Transverse colon (tissue), 4 donors: ENCODE measurements at regions not wholly inside any gene's neighbourhood (a gene's known extent, or its start where the extent isn't known, plus 50 kb on each side); places are given as distances from the start of the nearest gene placed in this dataset.
"Not testable (repeated sequence)": the region's sequence is repeated elsewhere in the genome, so short reads cannot be mapped to it uniquely, and the experiment has no call there.

Source experiments
- DNase-seq: peaks from one replicate; pipeline ENCODE4 v3.0.0-alpha.2; 2019
- H3K27ac ChIP-seq, 4 donors: fragments of 200-600 bp; sonication (generic); 2 replicates each; pipeline ENCODE4 v1.5.1; 2016 to 2018; ENCODE audit warnings: inconsistent platforms in 4 of 4
- H3K27me3 ChIP-seq: fragments of 200-600 bp; sonication (generic); 2 replicates; pipeline ENCODE4 v1.5.1; 2017; ENCODE audit warnings: inconsistent platforms
- H3K36me3 ChIP-seq, 4 donors: fragments of 200-600 bp; sonication (generic); 2 replicates each; pipeline ENCODE4 v1.5.1; 2017 to 2019; ENCODE audit warnings: inconsistent platforms in 4 of 4
- H3K4me1 ChIP-seq, 4 donors: fragments of 200-600 bp; sonication (generic); 2 replicates each; pipeline ENCODE4 v1.5.1; 2017 to 2020; ENCODE audit warnings: inconsistent platforms in 4 of 4
- H3K4me3 ChIP-seq, 4 donors: fragments of 200-600 bp; sonication (generic); 1 replicate in 1 of 4; 2 replicates in 3 of 4; pipeline versions ENCODE4 v1.5.1 to v1.6.1; 2017 to 2019; ENCODE audit warnings: inconsistent platforms in 4 of 4
- H3K9me3 ChIP-seq, 2 donors: fragments of 200-600 bp; sonication (generic); 2 replicates each; pipeline ENCODE4 v1.5.1; 2017 to 2019; ENCODE audit warnings: inconsistent platforms in 2 of 2
- CTCF ChIP-seq, 5 experiments: fragments of 200-600 bp in 3 of 5; fragments of 450-650 bp in 2 of 5; sonication (generic) in 3 of 5; IDR thresholded peaks; 1 replicate in 2 of 5; 2 replicates in 3 of 5; pipeline ENCODE4 v1.5.1; 2016 to 2017; ENCODE audit warnings: antibody characterized with exemption in 5 of 5, inconsistent platforms in 3 of 5, mild to moderate bottlenecking in 2 of 5, moderate library complexity in 1 of 5
- EP300 ChIP-seq: sonication (generic); formaldehyde crosslinking; IDR thresholded peaks from one replicate; pipeline ENCODE4 v1.6.1; 2017; ENCODE audit warnings: antibody characterized with exemption, low read depth
- POLR2A ChIP-seq: fragments of 450-650 bp; IDR thresholded peaks from one replicate; pipeline ENCODE4 v1.6.1; 2016; ENCODE audit warnings: antibody characterized with exemption, mild to moderate bottlenecking, moderate library complexity
- POLR2AphosphoS5 ChIP-seq, 3 donors: sonication (generic); formaldehyde crosslinking; IDR thresholded peaks; one replicate each; pipeline ENCODE4 v1.6.1; 2016; ENCODE audit warnings: antibody characterized with exemption in 3 of 3
- WGBS, 2 donors: methylation state at CpG; one replicate each; pipeline ENCODE4 v1.1.5; 2018; ENCODE audit warnings: low coverage in 1 of 2; 5-methylcytosine and 5-hydroxymethylcytosine counted together
- in situ Hi-C, 4 donors: fragments of 200-750 bp; cut with MboI; loops; one replicate each; pipeline versions ENCODE4 v1.15.0 to v1.15.1; 2017; ENCODE audit warnings: low sequenced_read_pairs in 3 of 4, low pct_ligation_motif_present in 1 of 4, low pct_unique_long_range_greater_than_20kb in 1 of 4
- intact Hi-C: fragments of 100-400 bp; cut with DNase I; formaldehyde crosslinking; loops from one replicate; pipeline ENCODE4 v1.15.1; 2023; ENCODE audit warnings: low total_unique reads

DNA sequence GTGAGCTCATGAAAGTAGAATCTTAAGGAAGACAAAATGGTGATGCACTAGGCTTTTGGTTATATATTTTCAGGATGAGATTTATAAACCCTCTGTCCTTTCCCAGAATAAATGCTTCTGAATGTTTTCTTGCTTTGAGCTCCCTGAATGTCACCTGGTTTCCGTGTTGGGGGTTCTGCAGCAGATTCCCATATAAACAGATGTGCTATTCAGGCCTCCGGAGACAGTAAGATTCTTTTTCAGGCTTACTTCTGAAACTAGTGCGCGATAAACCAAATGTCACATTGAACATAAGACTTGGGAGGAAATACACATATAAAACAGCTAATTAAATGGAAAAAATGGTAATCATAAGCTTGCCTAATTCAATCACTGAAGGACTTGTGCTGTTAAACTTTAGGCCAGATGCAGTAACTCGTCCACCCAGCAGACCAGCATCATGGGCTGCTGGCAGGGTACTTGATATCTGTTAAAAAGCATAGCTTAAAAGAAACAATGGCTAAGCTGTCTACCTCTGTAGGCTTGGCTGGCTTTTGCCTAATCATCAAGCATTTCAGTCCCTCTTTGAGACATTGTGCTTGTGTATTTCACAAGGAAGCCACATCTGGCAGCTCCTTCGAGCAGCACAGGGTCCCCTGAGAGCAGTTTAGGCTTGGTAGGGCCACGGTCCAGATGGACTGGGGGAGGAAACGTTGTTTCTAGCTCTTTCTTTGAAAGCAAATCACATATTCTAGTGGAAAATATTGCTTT is 281.2 kb upstream of the KIAA1217 start:
- H3K4me3 ChIP-seq: no peak overlapping the region
- DNase-seq: no peak
- no peaks in the 10 kb centered on the region for H3K4me1 ChIP-seq
- intact Hi-C loops (no loop called here), in situ Hi-C loops (no loop called here)
- no peaks in the 10 kb centered on the region for H3K9me3 ChIP-seq
- WGBS, 2 donors: 67 to 81% methylated on average over 5 to 8 of the region's 8 CpGs
- H3K27me3 ChIP-seq: no peaks in the 10 kb centered on the region
- TF ChIP-seq CTCF (IDR thresholded peaks at IDR 0.05): no peak
- no peak for TF ChIP-seq POLR2AphosphoS5 (IDR thresholded peaks at IDR 0.05)
- H3K36me3 ChIP-seq: no peaks in the 10 kb centered on the region
- no peak overlapping the region for H3K27ac ChIP-seq

GRCh38 chr10:23934023-23934422 is 274.9 kb upstream of the KIAA1217 start:
- DNase-seq, H3K4me3 ChIP-seq, H3K27ac ChIP-seq, H3K36me3 ChIP-seq, H3K27me3 ChIP-seq, in situ Hi-C loops, intact Hi-C loops, H3K4me1 ChIP-seq, H3K9me3 ChIP-seq: not testable (repeated sequence)
- 74 to 91% methylated on average over 3 of the region's 3 CpGs for WGBS, 2 donors

DNA sequence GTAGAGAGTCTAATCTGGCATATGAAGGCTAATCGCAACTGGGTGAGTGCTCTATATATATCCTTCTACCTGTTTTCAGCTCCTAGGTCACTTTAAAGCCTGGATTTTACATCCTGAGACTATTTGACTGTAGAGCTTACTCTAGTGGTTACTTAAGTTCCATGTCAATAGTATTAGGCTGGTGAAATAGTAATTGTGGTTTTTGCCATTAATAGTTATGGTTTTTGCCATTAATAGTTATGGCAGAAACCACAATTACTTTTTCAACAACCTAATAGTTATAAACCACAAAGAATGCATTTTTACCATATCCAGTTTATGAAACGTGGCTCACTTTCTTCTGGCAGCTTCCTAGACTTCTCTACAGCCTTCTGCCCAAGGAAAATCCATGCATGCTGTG is 263.1 kb upstream of the KIAA1217 start:
- Histone ChIP-seq H3K36me3 (no peaks in the 10 kb centered on the region), H3K27me3 (no peaks in the 10 kb centered on the region), H3K27ac (no peak overlapping the region), H3K4me1 (no peaks in the 10 kb centered on the region), H3K9me3 (no peaks in the 10 kb centered on the region), H3K4me3 (no peak overlapping the region)
- WGBS, 2 donors: 55 to 56% methylated on average over 2 of the region's 2 CpGs
- TF ChIP-seq EP300: no peak
- no peak for DNase-seq
- in situ Hi-C loops (no loop called here), intact Hi-C loops (no loop called here)

GRCh38 chr10:23951841-23952240 is 257.1 kb upstream of the KIAA1217 start:
- Histone ChIP-seq H3K4me1 (no peaks in the 10 kb centered on the region), H3K9me3 (no peaks in the 10 kb centered on the region), H3K4me3 (no peak overlapping the region), H3K27ac (no peak overlapping the region), H3K36me3 (no peaks in the 10 kb centered on the region), H3K27me3 (no peaks in the 10 kb centered on the region)
- no peak for DNase-seq
- TF ChIP-seq EP300 (no peak), CTCF (IDR thresholded peaks at IDR 0.05) (no peak), POLR2A (no peak), POLR2AphosphoS5 (IDR thresholded peaks at IDR 0.05) (no peak)
- in situ Hi-C loops (no loop called here), intact Hi-C loops (no loop called here)
- WGBS, 2 donors: 89 to 92% methylated on average over 5 to 6 of the region's 6 CpGs

DNA sequence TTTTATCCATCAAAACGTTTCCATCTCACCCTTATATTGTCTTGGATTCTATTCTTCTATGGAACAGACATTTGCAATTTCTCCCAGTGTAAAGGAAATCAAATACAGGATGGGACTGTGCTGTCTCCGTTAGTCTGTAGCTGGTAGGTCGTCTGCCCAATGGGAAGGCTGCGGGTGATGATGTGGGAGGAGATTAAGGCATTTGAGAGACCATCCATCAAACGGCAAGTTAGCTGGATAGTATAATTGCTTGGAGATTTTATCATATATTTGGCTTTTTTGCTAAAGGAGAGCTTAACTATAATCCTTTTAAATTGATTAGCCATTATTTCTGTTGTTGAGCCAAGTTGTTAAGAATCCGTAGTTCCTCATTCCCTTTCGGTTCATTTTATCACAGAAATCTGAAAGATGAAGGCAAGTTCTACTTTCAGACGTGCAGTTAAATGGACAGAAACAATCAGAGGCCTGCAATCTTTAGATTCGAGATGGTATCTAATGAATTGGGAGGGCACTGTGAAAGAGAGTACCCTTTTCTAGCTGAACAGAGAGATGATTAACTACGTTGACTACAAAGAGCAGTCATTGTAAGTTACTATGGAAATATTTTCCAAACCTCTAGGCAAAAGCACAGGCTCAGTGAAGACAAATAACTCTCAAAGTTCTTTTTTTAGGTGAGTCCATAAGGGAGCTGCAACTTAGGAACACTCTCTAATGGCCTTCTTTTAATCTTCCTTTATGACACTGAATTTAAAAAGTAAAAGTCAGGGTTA is 253.3 kb upstream of the KIAA1217 start:
- intact Hi-C loops (no loop called here), in situ Hi-C loops (no loop called here)
- H3K36me3 ChIP-seq: no peaks in the 10 kb centered on the region
- 69 to 71% methylated on average over 7 to 10 of the region's 10 CpGs for WGBS, 2 donors
- no peak overlapping the region for H3K27ac ChIP-seq
- no peaks in the 10 kb centered on the region for H3K9me3 ChIP-seq
- no peak overlapping the region for H3K4me3 ChIP-seq
- no peaks in the 10 kb centered on the region for H3K4me1 ChIP-seq
- H3K27me3 ChIP-seq: no peaks in the 10 kb centered on the region
- DNase-seq: no peak
- TF ChIP-seq POLR2A (no peak), EP300 (no peak), CTCF (IDR thresholded peaks at IDR 0.05) (no peak), POLR2AphosphoS5 (IDR thresholded peaks at IDR 0.05) (no peak)
